ENCODE measurements at regions not wholly inside any gene's neighbourhood (a gene's known extent, or its start where the extent isn't known, plus 50 kb on each side); places are given as distances from the start of the nearest gene placed in this dataset.

DNA sequence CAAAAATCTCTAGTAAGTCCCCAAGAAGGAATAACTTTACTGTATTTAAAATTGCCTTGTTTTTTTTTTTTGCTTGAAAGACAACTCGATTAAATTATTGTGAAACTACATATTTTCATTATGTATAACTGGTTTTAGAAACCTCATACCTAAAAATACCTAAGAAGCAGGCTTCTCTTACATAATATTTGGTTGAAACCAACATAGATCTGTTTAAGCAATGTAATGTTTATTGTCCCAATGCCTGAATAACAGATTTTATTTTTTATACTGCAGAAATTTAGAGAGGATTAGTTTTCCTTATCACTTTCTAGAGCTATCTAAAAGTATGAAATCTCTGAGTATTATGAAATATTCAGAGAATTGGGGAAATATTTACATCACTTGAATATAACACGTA lies 78.5 kb upstream of the CHRM3 start:
- no peak for TF ChIP-seq CTCF (IDR thresholded peaks at IDR 0.05)
- no peaks in the 10 kb centered on the region for H3K4me1 ChIP-seq
- H3K27me3 ChIP-seq: no peaks in the 10 kb centered on the region
- no peak overlapping the region for H3K27ac ChIP-seq
- no peak overlapping the region for H3K4me3 ChIP-seq
- H3K36me3 ChIP-seq: no peaks in the 10 kb centered on the region
- H3K9me3 ChIP-seq: no peaks in the 10 kb centered on the region
- no peak for DNase-seq (ENCODE audit: low spot score)

DNA sequence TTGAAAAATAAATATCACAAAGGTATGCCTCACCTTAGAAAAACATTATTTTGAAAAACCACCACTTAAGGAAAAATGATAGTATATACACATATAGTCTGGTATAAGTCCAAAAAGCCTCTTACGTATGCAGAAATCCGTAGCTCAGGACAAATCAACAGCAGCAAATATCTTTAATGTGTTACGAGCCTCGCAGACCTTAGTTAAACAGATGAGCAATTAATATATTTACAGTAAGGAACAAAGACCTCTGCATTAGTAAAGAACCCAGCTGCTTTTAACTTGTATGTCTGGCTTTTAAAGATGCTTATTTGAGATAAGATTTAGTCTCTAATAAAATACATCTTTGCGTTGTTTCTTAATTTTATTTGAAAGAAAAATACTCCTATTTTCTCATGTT lies 79.9 kb upstream of the CHRM3 start:
- no peaks in the 10 kb centered on the region for H3K27me3 ChIP-seq
- no peaks in the 10 kb centered on the region for H3K36me3 ChIP-seq
- no peak for TF ChIP-seq CTCF (IDR thresholded peaks at IDR 0.05)
- H3K4me3 ChIP-seq: no peak overlapping the region
- H3K4me1 ChIP-seq: no peaks in the 10 kb centered on the region
- DNase-seq (ENCODE audit: low spot score): no peak
- no peak overlapping the region for H3K27ac ChIP-seq
- H3K9me3 ChIP-seq: no peaks in the 10 kb centered on the region

DNA sequence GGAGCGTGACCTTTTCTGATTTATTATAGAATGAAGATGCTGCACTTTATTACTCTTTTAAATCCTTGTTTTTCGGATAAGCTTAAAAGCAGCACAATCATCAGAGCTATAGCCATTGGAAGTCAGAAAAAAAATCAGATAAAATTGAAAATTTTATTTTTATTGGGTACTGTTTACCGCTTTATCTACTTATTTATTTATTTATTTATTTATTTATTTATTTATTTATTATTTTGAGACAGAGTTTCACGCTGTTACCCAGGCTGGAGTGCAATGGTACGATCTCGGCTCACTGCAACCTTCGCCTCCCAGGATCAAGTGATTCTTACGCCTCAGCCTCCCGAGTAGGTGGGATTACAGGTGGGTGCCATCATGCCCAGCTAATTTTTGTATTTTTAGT lies 83.1 kb upstream of the CHRM3 start:
- Histone ChIP-seq H3K27me3 (no peaks in the 10 kb centered on the region), H3K27ac (no peak overlapping the region), H3K4me1 (no peaks in the 10 kb centered on the region), H3K4me3 (no peak overlapping the region), H3K36me3 (no peaks in the 10 kb centered on the region), H3K9me3 (no peaks in the 10 kb centered on the region)
- TF ChIP-seq CTCF (IDR thresholded peaks at IDR 0.05): no peak
- no peak for DNase-seq (ENCODE audit: low spot score)

DNA sequence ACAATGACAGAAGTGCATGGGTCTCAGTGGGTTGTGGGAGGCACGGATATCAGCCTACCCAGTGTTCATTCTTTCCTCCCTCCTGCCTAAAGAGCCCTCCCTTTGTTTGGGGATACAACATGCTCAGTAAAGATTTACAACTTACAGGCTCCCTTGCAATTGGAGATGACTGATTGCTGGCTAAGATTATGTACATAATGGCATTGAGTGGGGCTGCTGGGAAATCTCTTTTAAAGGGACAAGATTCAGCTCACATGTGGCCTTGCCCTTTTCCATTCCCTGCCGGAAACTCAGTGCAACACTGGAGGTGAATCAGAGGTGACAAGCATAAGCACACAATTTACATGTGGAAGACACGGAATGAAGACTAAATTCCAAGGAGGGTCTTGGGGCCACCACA lies 83.7 kb upstream of the CHRM3 start:
- no peak for DNase-seq (ENCODE audit: low spot score)
- Histone ChIP-seq H3K27me3 (no peaks in the 10 kb centered on the region), H3K9me3 (no peaks in the 10 kb centered on the region), H3K4me3 (no peak overlapping the region), H3K27ac (no peak overlapping the region), H3K4me1 (no peaks in the 10 kb centered on the region), H3K36me3 (no peaks in the 10 kb centered on the region)
- no peak for TF ChIP-seq CTCF (IDR thresholded peaks at IDR 0.05)

DNA sequence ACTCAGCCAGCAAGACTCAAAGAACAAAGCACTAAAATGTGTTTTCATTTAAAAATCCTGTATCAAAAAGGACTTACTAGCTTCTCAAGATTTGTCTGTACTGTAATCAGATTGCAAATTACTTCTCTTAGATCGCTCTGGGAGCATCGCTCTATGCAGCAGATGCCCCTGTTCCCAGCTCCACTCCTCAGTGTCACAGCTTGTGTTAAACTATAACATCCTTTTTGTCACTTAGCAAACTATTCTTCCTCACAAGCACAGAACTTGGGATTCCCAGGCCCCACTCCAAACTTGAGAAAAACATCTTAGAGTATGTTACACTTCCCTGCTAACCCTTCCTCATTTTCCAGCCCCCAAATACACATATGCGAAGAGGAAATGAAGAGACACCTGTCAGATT lies 85.1 kb upstream of the CHRM3 start:
- TF ChIP-seq CTCF (IDR thresholded peaks at IDR 0.05): no peak
- DNase-seq (ENCODE audit: low spot score): no peak

GRCh38 chr1:239297910-239298309 lies 88.5 kb upstream of the CHRM3 start:
- no peak for TF ChIP-seq CTCF (IDR thresholded peaks at IDR 0.05)
- Histone ChIP-seq H3K27me3 (no peaks in the 10 kb centered on the region), H3K36me3 (no peaks in the 10 kb centered on the region), H3K9me3 (no peaks in the 10 kb centered on the region), H3K27ac (no peak overlapping the region), H3K4me3 (no peak overlapping the region), H3K4me1 (no peaks in the 10 kb centered on the region)
- no peak for DNase-seq (ENCODE audit: low spot score)

More for the DNA sequence above, 85.1 kb upstream of the CHRM3 start:
- Histone ChIP-seq H3K4me1 (no peaks in the 10 kb centered on the region), H3K36me3 (no peaks in the 10 kb centered on the region), H3K9me3 (no peaks in the 10 kb centered on the region), H3K27ac (no peak overlapping the region), H3K4me3 (no peak overlapping the region), H3K27me3 (no peaks in the 10 kb centered on the region)
